ENCODE measurements at regions not wholly inside any gene's neighbourhood (a gene's known extent, or its start where the extent isn't known, plus 50 kb on each side); places are given as distances from the start of the nearest gene placed in this dataset.

- TF ChIP-seq CTCF (IDR thresholded peaks at IDR 0.05) (no peak), EZH2 (IDR thresholded peaks at IDR 0.05; ENCODE audit: borderline replicate concordance, insufficient read depth, low read depth, low read length, poor library complexity, severe bottlenecking) (no peak)
Observed at GRCh38 chrX:11889791-11890190, 131.8 kb downstream of the MSL3 start.
